Body of pancreas (tissue), 4 donors: ENCODE measurements at regions not wholly inside any gene's neighbourhood (a gene's known extent, or its start where the extent isn't known, plus 50 kb on each side); places are given as distances from the start of the nearest gene placed in this dataset.

ENCODE experiments used
- ATAC-seq: fragments of 150-250 bp; one replicate; pipeline ENCODE4 v1.9.1; 2016
- DNase-seq, 4 donors: peaks; one replicate each; pipeline ENCODE4 v3.0.0-alpha.2; 2019
- H3K27ac ChIP-seq, 4 donors: fragments of 200-600 bp; sonication (generic); 1 replicate in 3 of 4; 2 replicates in 1 of 4; pipeline versions ENCODE4 v1.5.1 to v1.6.1; 2016 to 2019; ENCODE audit warnings: mild to moderate bottlenecking in 1 of 4, mixed read lengths in 1 of 4, moderate library complexity in 1 of 4
- H3K27me3 ChIP-seq, 2 donors: fragments of 200-600 bp; sonication (generic); one replicate each; pipeline ENCODE4 v1.6.0; 2016; ENCODE audit warnings: mild to moderate bottlenecking in 1 of 2
- H3K36me3 ChIP-seq, 2 donors: fragments of 200-600 bp; sonication (generic); replicated peaks in 1 of 2; 2 replicates each; pipeline ENCODE4 v1.5.1; 2016; ENCODE audit warnings: low read depth in 2 of 2; ENCODE audit not compliant: insufficient read depth in 1 of 2
- H3K4me1 ChIP-seq: fragments of 200-600 bp; sonication (generic); one replicate; pipeline ENCODE4 v1.6.0; 2016
- H3K4me3 ChIP-seq, 2 donors: fragments of 200-600 bp; sonication (generic); 1 replicate in 1 of 2; 2 replicates in 1 of 2; pipeline ENCODE4 v1.5.1; 2016 to 2019
- H3K9me3 ChIP-seq, 3 donors: fragments of 200-600 bp; sonication (generic); 1 replicate in 2 of 3; 2 replicates in 1 of 3; pipeline ENCODE4 v1.5.1; 2016
- CTCF ChIP-seq, 7 experiments: fragments of 450-650 bp in 4 of 7; fragments of 200-600 bp in 3 of 7; sonication (generic) in 3 of 7; IDR thresholded peaks; one replicate each; pipeline ENCODE4 v1.5.1; 2016 to 2019; ENCODE audit warnings: antibody characterized with exemption in 7 of 7
- POLR2A ChIP-seq, 3 donors: fragments of 450-650 bp; IDR thresholded peaks; one replicate each; pipeline ENCODE4 v1.6.1; 2016; ENCODE audit warnings: antibody characterized with exemption in 3 of 3, mild to moderate bottlenecking in 2 of 3
- WGBS, 2 donors: methylation state at CpG; one replicate each; pipeline ENCODE4 v1.1.5; 2017; 5-methylcytosine and 5-hydroxymethylcytosine counted together
- intact Hi-C: fragments of 100-400 bp; cut with DNase I; formaldehyde crosslinking; loops from one replicate; pipeline ENCODE4 v1.15.1; 2023

GRCh38 chr5:121121786-121122185 is 657.7 kb downstream of the PRR16 start:
- Histone ChIP-seq H3K4me1 (no peaks in the 10 kb centered on the region), H3K27ac (no peak overlapping the region), H3K36me3 (no peaks in the 10 kb centered on the region), H3K27me3 (no peaks in the 10 kb centered on the region), H3K9me3 (no peaks in the 10 kb centered on the region), H3K4me3 (no peak overlapping the region)
- WGBS, 2 donors, result 80 to 86% methylated on average over 4 of the region's 4 CpGs
- DNase-seq, result no peak
- no peak for ATAC-seq
- intact Hi-C loops, result no loop called here
- TF ChIP-seq CTCF (IDR thresholded peaks at IDR 0.05), result no peak
- no peak for TF ChIP-seq POLR2A (IDR thresholded peaks at IDR 0.05)

GRCh38 chr5:121138495-121138907 is 674.4 kb downstream of the PRR16 start:
- Histone ChIP-seq H3K27ac (no peak overlapping the region), H3K4me1 (no peaks in the 10 kb centered on the region), H3K36me3 (no peaks in the 10 kb centered on the region), H3K9me3 (no peaks in the 10 kb centered on the region), H3K4me3 (no peak overlapping the region), H3K27me3 (no peaks in the 10 kb centered on the region)
- no peak for DNase-seq
- intact Hi-C loops, result no loop called here
- TF ChIP-seq POLR2A (IDR thresholded peaks at IDR 0.05) (no peak), CTCF (IDR thresholded peaks at IDR 0.05) (no peak)
- 39 to 57% methylated on average over 1 of the region's 1 CpG for WGBS, 2 donors
- ATAC-seq, result no peak

- TF ChIP-seq POLR2A (IDR thresholded peaks at IDR 0.05) (no peak), CTCF (IDR thresholded peaks at IDR 0.05) (no peak)
These were observed 674.9 kb downstream of the PRR16 start for GRCh38 chr5:121138952-121139351.

GRCh38 chr5:121144764-121145163 is 680.7 kb downstream of the PRR16 start:
- H3K27me3 ChIP-seq, result no peaks in the 10 kb centered on the region
- WGBS, 2 donors, result 28 to 34% methylated on average over 1 of the region's 1 CpG
- intact Hi-C loops, result no loop called here

More at GRCh38 chr5:121138952-121139351, 674.9 kb downstream of the PRR16 start:
- intact Hi-C loops, result no loop called here
- no peaks in the 10 kb centered on the region for H3K4me1 ChIP-seq
- H3K36me3 ChIP-seq, result no peaks in the 10 kb centered on the region
- H3K9me3 ChIP-seq, result no peaks in the 10 kb centered on the region
- no peaks in the 10 kb centered on the region for H3K27me3 ChIP-seq
- H3K4me3 ChIP-seq, result no peak overlapping the region
- WGBS, 2 donors, result 33 to 53% methylated on average over 1 of the region's 1 CpG
- no peak overlapping the region for H3K27ac ChIP-seq
- ATAC-seq (no peak), DNase-seq (no peak)

More at GRCh38 chr5:121144764-121145163, 680.7 kb downstream of the PRR16 start:
- DNase-seq (no peak), ATAC-seq (no peak)
- TF ChIP-seq CTCF (IDR thresholded peaks at IDR 0.05) (no peak), POLR2A (IDR thresholded peaks at IDR 0.05) (no peak)
- no peaks in the 10 kb centered on the region for H3K9me3 ChIP-seq
- no peak overlapping the region for H3K27ac ChIP-seq
- no peak overlapping the region for H3K4me3 ChIP-seq
- H3K4me1 ChIP-seq, result no peaks in the 10 kb centered on the region
- no peaks in the 10 kb centered on the region for H3K36me3 ChIP-seq
